SK-N-SH (cell line): ENCODE measurements at regions not wholly inside any gene's neighbourhood (a gene's known extent, or its start where the extent isn't known, plus 50 kb on each side); places are given as distances from the start of the nearest gene placed in this dataset.

Experiments used
- CTCF ChIA-PET: fragments of 300-600, 350-600 bp; formaldehyde crosslinking; extraction: SDS; loops from one replicate; lab custom pipeline; 2021; lab: Yijun Ruan, JAX
- POLR2A ChIA-PET: fragments of 350-600 bp; sonication (Branson Sonifier 250); formaldehyde crosslinking; extraction: SDS; loops from one replicate; lab custom pipeline; 2020; ENCODE audit warnings: antibody characterized with exemption, inconsistent platforms; lab: Yijun Ruan, JAX
- DNase-seq: peaks from one replicate; pipeline ENCODE4 v3.0.0; 2012
- H2AFZ ChIP-seq: fragments of 200-600 bp; sonication (generic); 2 replicates; pipeline ENCODE4 v1.8.1; 2016; ENCODE audit warnings: antibody characterized with exemption, mild to moderate bottlenecking, low read depth
- H3F3A ChIP-seq: fragments of 200-600 bp; sonication (generic); replicated peaks from 2 replicates; pipeline ENCODE3; 2016; ENCODE audit warnings: antibody characterized with exemption, mild to moderate bottlenecking; ENCODE audit not compliant: insufficient read depth
- H3K27ac ChIP-seq, 2 experiments: fragments of 200-500 bp in 1 of 2; fragments of 200-600 bp in 1 of 2; sonication (Bioruptor generic) in 1 of 2; sonication (generic), shearing (Covaris generic) in 1 of 2; 2 replicates each; pipeline versions ENCODE4 v1.5.1 to v1.6.1; 2014 to 2016; ENCODE audit warnings: low read depth in 2 of 2, inconsistent platforms in 1 of 2, low read length in 1 of 2, mild to moderate bottlenecking in 1 of 2, mixed read lengths in 1 of 2
- H3K27me3 ChIP-seq: fragments of 200-600 bp; sonication (generic), shearing (Covaris generic); 2 replicates; pipeline ENCODE4 v1.6.1; 2016; ENCODE audit warnings: mixed run types; ENCODE audit not compliant: insufficient read depth
- H3K36me3 ChIP-seq, 2 experiments: fragments of 200-500 bp in 1 of 2; fragments of 200-600 bp in 1 of 2; sonication (Bioruptor generic) in 1 of 2; sonication (generic) in 1 of 2; replicated peaks in 1 of 2; 2 replicates each; pipeline versions ENCODE3 to v1.5.1; 2014 to 2016; ENCODE audit warnings: low read length in 1 of 2, mild to moderate bottlenecking in 1 of 2; ENCODE audit not compliant: insufficient read depth in 2 of 2, control insufficient read depth in 1 of 2
- H3K4me1 ChIP-seq, 2 experiments: fragments of 200-500 bp in 1 of 2; fragments of 200-600 bp in 1 of 2; sonication (Bioruptor generic) in 1 of 2; sonication (generic), shearing (Covaris generic) in 1 of 2; 2 replicates each; pipeline versions ENCODE4 v1.5.1 to v1.6.1; 2014 to 2016; ENCODE audit warnings: low read depth in 1 of 2, low read length in 1 of 2, mixed run types in 1 of 2; ENCODE audit not compliant: insufficient read depth in 2 of 2, control insufficient read depth in 1 of 2
- H3K4me2 ChIP-seq: fragments of 200-600 bp; sonication (generic), shearing (Covaris generic); 2 replicates; pipeline ENCODE4 v1.6.1; 2017; ENCODE audit warnings: mixed run types
- H3K4me3 ChIP-seq, 2 experiments: fragments of 200-500 bp in 1 of 2; fragments of 200-600 bp in 1 of 2; sonication (Bioruptor generic) in 1 of 2; sonication (generic), shearing (Covaris generic) in 1 of 2; 2 replicates each; pipeline versions ENCODE4 v1.5.1 to v1.8.1; 2014 to 2016; ENCODE audit warnings: low read depth in 2 of 2, inconsistent platforms in 1 of 2, low read length in 1 of 2, mild to moderate bottlenecking in 1 of 2, mixed read lengths in 1 of 2, moderate library complexity in 1 of 2
- H3K79me2 ChIP-seq: fragments of 200-600 bp; sonication (generic); 2 replicates; pipeline ENCODE4 v1.8.1; 2017; ENCODE audit warnings: mild to moderate bottlenecking; ENCODE audit not compliant: insufficient read depth
- H3K9ac ChIP-seq: fragments of 200-600 bp; sonication (generic); 2 replicates; pipeline ENCODE4 v1.6.1; 2017; ENCODE audit warnings: mixed run types
- H3K9me2 ChIP-seq: fragments of 200-600 bp; sonication (generic); 2 replicates; pipeline ENCODE4 v1.6.1; 2017; ENCODE audit warnings: mixed run types
- H3K9me3 ChIP-seq: fragments of 200-600 bp; sonication (generic); 2 replicates; pipeline ENCODE4 v1.6.1; 2017; ENCODE audit warnings: mixed run types, mild to moderate bottlenecking, moderate library complexity
- H4K20me1 ChIP-seq: fragments of 200-600 bp; sonication (generic); 2 replicates; pipeline ENCODE4 v1.6.1; 2017; ENCODE audit warnings: mild to moderate bottlenecking, mixed run types; ENCODE audit not compliant: insufficient read depth
- CHD2 ChIP-seq: fragments of 150-350 bp; IDR thresholded peaks from 2 replicates; pipeline ENCODE4 v1.6.1; 2018; ENCODE audit warnings: low read length; ENCODE audit not compliant: partially characterized antibody
- ELF1 ChIP-seq: IDR thresholded peaks from 2 replicates; pipeline ENCODE4 v1.4.0; 2012
- EP300 ChIP-seq, 2 experiments: IDR thresholded peaks; 2 replicates each; pipeline versions ENCODE4 v1.4.0 to v1.6.1; 2012; ENCODE audit warnings: borderline replicate concordance in 1 of 2, low read depth in 1 of 2, low read length in 1 of 2
- EZH2phosphoT487 ChIP-seq: fragments of 200-600 bp; sonication (generic); IDR thresholded peaks from 2 replicates; pipeline ENCODE4 v1.6.1; 2017; ENCODE audit warnings: low read depth, mixed run types, mild to moderate bottlenecking, antibody characterized with exemption, moderate library complexity, borderline replicate concordance
- GABPA ChIP-seq: IDR thresholded peaks from 2 replicates; pipeline ENCODE4 v1.4.0; 2012; ENCODE audit warnings: low read depth, mild to moderate bottlenecking
- GATA2 ChIP-seq: sonication (generic); formaldehyde crosslinking; IDR thresholded peaks from 2 replicates; pipeline ENCODE4 v1.5.0; 2020; ENCODE audit warnings: mild to moderate bottlenecking, missing genetic modification reagents
- JUND ChIP-seq: IDR thresholded peaks from 2 replicates; pipeline ENCODE4 v1.4.0; 2012
- MEF2A ChIP-seq: IDR thresholded peaks from 2 replicates; pipeline ENCODE4 v1.4.0; 2012; ENCODE audit warnings: low read depth, borderline replicate concordance
- NFIC ChIP-seq: IDR thresholded peaks from 2 replicates; pipeline ENCODE4 v1.4.0; 2012; ENCODE audit warnings: borderline replicate concordance
- POLR2AphosphoS5 ChIP-seq: IDR thresholded peaks from 2 replicates; pipeline ENCODE4 v1.6.1; 2012; ENCODE audit warnings: low read depth, low read length
- RAD21 ChIP-seq: IDR thresholded peaks from 2 replicates; pipeline ENCODE4 v1.6.1; 2012; ENCODE audit warnings: mild to moderate bottlenecking, low read length
- RCOR1 ChIP-seq: fragments of 150-350 bp; IDR thresholded peaks from 2 replicates; pipeline ENCODE4 v1.6.1; 2017; ENCODE audit warnings: antibody characterized with exemption, low read length
- RXRA ChIP-seq: IDR thresholded peaks from 2 replicates; pipeline ENCODE4 v1.4.0; 2012; ENCODE audit warnings: low read depth, mild to moderate bottlenecking, borderline replicate concordance
- SMC3 ChIP-seq: IDR thresholded peaks from 2 replicates; pipeline ENCODE4 v1.6.1; 2012; ENCODE audit warnings: low read depth, low read length, improper control_type of control experiment
- TAF1 ChIP-seq: IDR thresholded peaks from 2 replicates; pipeline ENCODE4 v1.6.1; 2012; ENCODE audit warnings: low read depth, mild to moderate bottlenecking, low read length, moderate library complexity, borderline replicate concordance
- TCF12 ChIP-seq: IDR thresholded peaks from 2 replicates; pipeline ENCODE4 v1.4.0; 2012
- YY1 ChIP-seq: IDR thresholded peaks from 2 replicates; pipeline ENCODE4 v1.4.0; 2012; ENCODE audit warnings: low read depth, mild to moderate bottlenecking
- WGBS: methylation state at CpG from one replicate; pipeline ENCODE4 v1.1.6; 2017; ENCODE audit warnings: low lambda C conversion rate; 5-methylcytosine and 5-hydroxymethylcytosine counted together
- TF ChIP-seq, protein P1 (sequence below): IDR thresholded peaks from 2 replicates; pipeline ENCODE4 v1.6.1; 2012; ENCODE audit warnings: mild to moderate bottlenecking, low read depth, low read length, moderate library complexity
- TF ChIP-seq, protein P2 (sequence below): IDR thresholded peaks from 2 replicates; pipeline ENCODE4 v1.4.0; 2012; ENCODE audit warnings: low read depth, borderline replicate concordance
- TF ChIP-seq, protein P3 (sequence below): IDR thresholded peaks from 2 replicates; pipeline ENCODE4; 2012
- TF ChIP-seq, protein P4 (sequence below): IDR thresholded peaks from 2 replicates; pipeline ENCODE4 v1.4.0; 2012; ENCODE audit warnings: low read depth, borderline replicate concordance
- TF ChIP-seq, protein P5 (sequence below): IDR thresholded peaks from 2 replicates; pipeline ENCODE4 v1.4.0; 2012; ENCODE audit warnings: low read depth

DNA sequence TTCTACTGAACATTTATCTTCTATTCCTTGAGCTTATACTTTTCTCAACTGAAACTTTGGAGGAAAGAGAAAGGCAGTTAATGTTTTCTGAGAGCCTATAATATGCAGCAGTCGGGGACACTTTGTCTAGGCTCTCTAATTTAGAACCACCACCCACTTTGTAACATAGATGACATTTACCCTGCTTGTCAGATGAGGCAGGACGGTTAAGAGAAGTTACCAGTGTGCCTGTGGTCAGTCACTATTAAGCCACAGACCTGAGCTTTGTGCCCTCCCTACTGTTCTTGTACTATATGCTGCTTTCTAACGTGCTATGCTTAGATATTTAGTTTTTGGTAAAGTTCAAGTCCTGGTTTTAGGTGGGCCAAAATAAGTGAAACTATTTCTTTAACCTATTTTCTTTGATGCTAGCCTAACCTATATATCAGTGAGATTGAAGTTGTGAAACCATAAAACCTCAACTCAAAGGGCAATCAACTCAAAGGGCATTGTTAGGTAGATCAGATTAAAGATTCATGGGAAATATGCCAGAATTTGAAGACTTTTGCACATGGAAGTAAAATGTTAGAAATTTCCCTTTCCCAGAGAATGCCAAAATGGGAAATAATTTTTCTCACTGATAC is 156.5 kb upstream of the AGR3 start:
- TF ChIP-seq JUND (no peak), TCF12 (no peak), EP300 (IDR thresholded peaks at IDR 0.05; ENCODE audit: borderline replicate concordance in 1 of 2, low read depth in 1 of 2, low read length in 1 of 2) (no peak), RAD21 (no peak), GATA2 (CRISPR knock-in tag) (no peak), TAF1 (no peak), MEF2A (no peak), EZH2phosphoT487 (no peak)
- TF ChIP-seq, protein P1, sequence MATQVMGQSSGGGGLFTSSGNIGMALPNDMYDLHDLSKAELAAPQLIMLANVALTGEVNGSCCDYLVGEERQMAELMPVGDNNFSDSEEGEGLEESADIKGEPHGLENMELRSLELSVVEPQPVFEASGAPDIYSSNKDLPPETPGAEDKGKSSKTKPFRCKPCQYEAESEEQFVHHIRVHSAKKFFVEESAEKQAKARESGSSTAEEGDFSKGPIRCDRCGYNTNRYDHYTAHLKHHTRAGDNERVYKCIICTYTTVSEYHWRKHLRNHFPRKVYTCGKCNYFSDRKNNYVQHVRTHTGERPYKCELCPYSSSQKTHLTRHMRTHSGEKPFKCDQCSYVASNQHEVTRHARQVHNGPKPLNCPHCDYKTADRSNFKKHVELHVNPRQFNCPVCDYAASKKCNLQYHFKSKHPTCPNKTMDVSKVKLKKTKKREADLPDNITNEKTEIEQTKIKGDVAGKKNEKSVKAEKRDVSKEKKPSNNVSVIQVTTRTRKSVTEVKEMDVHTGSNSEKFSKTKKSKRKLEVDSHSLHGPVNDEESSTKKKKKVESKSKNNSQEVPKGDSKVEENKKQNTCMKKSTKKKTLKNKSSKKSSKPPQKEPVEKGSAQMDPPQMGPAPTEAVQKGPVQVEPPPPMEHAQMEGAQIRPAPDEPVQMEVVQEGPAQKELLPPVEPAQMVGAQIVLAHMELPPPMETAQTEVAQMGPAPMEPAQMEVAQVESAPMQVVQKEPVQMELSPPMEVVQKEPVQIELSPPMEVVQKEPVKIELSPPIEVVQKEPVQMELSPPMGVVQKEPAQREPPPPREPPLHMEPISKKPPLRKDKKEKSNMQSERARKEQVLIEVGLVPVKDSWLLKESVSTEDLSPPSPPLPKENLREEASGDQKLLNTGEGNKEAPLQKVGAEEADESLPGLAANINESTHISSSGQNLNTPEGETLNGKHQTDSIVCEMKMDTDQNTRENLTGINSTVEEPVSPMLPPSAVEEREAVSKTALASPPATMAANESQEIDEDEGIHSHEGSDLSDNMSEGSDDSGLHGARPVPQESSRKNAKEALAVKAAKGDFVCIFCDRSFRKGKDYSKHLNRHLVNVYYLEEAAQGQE, result no peak
- TF ChIP-seq, protein P2, sequence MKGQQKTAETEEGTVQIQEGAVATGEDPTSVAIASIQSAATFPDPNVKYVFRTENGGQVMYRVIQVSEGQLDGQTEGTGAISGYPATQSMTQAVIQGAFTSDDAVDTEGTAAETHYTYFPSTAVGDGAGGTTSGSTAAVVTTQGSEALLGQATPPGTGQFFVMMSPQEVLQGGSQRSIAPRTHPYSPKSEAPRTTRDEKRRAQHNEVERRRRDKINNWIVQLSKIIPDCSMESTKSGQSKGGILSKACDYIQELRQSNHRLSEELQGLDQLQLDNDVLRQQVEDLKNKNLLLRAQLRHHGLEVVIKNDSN, result no peak

DNA sequence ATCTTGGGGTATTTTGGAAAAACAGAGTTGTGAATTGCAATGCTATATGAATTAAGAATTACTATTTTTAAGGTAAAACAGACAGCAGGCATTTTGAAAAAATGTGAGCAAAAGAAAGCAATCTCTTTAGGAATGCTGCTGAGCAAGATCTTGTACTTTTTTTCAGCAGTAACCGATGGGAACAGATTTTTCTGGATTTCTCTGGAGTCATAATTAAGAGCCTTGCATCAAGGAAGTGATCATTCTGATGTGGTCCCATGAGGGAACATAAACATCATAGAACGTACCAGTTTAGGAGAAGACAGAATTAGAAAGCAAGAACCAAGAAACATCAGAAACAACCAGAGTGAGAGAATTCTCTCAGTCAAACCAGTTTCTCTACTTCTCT is 157.0 kb upstream of the AGR3 start:
- Histone ChIP-seq H3F3A (no peaks in the 10 kb centered on the region), H3K4me1 (peaks cover 0 to 5% of the 10 kb centered on the region in 2 experiments; a peak in 1 of 4 replicates), H3K9me2 (no peaks in the 10 kb centered on the region), H3K9ac (no peak overlapping the region), H4K20me1 (no peaks in the 10 kb centered on the region), H3K36me3 (no peaks in the 10 kb centered on the region), H3K4me2 (no peak overlapping the region), H3K27me3 (peaks cover 10% of the 10 kb centered on the region; the same call in 1 of the 2 replicates), H3K4me3 (no peak overlapping the region), H3K27ac (no peak overlapping the region), H3K79me2 (no peaks in the 10 kb centered on the region), H3K9me3 (no peaks in the 10 kb centered on the region), H2AFZ (no peak overlapping the region)
- WGBS, result 9% methylated on average over 2 of the region's 2 CpGs
- POLR2A ChIA-PET, result no interaction called here
- DNase-seq, result no peak
- CTCF ChIA-PET, result no interaction called here
- no peak for TF ChIP-seq RCOR1
- TF ChIP-seq, protein P3, sequence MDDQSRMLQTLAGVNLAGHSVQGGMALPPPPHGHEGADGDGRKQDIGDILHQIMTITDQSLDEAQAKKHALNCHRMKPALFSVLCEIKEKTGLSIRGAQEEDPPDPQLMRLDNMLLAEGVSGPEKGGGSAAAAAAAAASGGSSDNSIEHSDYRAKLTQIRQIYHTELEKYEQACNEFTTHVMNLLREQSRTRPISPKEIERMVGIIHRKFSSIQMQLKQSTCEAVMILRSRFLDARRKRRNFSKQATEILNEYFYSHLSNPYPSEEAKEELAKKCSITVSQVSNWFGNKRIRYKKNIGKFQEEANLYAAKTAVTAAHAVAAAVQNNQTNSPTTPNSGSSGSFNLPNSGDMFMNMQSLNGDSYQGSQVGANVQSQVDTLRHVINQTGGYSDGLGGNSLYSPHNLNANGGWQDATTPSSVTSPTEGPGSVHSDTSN, result no peak
- TF ChIP-seq POLR2AphosphoS5, result no peak
- no peak for TF ChIP-seq SMC3
- no peak for TF ChIP-seq GATA2 (CRISPR knock-in tag)
- TF ChIP-seq RXRA, result no peak
- no peak for TF ChIP-seq CHD2
- TF ChIP-seq YY1, result no peak
- TF ChIP-seq GABPA, result no peak
- no peak for TF ChIP-seq TAF1
- no peak for TF ChIP-seq NFIC
- TF ChIP-seq EZH2phosphoT487, result no peak
- TF ChIP-seq, protein P4, sequence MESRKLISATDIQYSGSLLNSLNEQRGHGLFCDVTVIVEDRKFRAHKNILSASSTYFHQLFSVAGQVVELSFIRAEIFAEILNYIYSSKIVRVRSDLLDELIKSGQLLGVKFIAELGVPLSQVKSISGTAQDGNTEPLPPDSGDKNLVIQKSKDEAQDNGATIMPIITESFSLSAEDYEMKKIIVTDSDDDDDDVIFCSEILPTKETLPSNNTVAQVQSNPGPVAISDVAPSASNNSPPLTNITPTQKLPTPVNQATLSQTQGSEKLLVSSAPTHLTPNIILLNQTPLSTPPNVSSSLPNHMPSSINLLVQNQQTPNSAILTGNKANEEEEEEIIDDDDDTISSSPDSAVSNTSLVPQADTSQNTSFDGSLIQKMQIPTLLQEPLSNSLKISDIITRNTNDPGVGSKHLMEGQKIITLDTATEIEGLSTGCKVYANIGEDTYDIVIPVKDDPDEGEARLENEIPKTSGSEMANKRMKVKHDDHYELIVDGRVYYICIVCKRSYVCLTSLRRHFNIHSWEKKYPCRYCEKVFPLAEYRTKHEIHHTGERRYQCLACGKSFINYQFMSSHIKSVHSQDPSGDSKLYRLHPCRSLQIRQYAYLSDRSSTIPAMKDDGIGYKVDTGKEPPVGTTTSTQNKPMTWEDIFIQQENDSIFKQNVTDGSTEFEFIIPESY, result no peak
- no peak for TF ChIP-seq TCF12
- no peak for TF ChIP-seq ELF1
- TF ChIP-seq, protein P5, sequence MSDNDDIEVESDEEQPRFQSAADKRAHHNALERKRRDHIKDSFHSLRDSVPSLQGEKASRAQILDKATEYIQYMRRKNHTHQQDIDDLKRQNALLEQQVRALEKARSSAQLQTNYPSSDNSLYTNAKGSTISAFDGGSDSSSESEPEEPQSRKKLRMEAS, result no peak

More for the DNA sequence above, 156.5 kb upstream of the AGR3 start:
- DNase-seq, result no peak
- H4K20me1 ChIP-seq, result no peaks in the 10 kb centered on the region
- H3K27ac ChIP-seq, result no peak overlapping the region
- no peak overlapping the region for H3K4me3 ChIP-seq
- H2AFZ ChIP-seq, result no peak overlapping the region
- no peaks in the 10 kb centered on the region for H3K36me3 ChIP-seq
- no peak overlapping the region for H3K4me2 ChIP-seq
- peaks cover 10% of the 10 kb centered on the region for H3K27me3 ChIP-seq
- H3K79me2 ChIP-seq, result no peaks in the 10 kb centered on the region
- H3K4me1 ChIP-seq, result peaks cover 0 to 5% of the 10 kb centered on the region in 2 experiments; a peak in 1 of 4 replicates
- CTCF ChIA-PET, result no interaction called here
- no peaks in the 10 kb centered on the region for H3K9me2 ChIP-seq
- H3K9me3 ChIP-seq, result no peaks in the 10 kb centered on the region
- POLR2A ChIA-PET, result no interaction called here
- 13% methylated on average over 3 of the region's 3 CpGs for WGBS
- no peak overlapping the region for H3K9ac ChIP-seq
- H3F3A ChIP-seq, result no peaks in the 10 kb centered on the region
